Activated naive CD8-positive, alpha-beta T cell (primary cell): ENCODE measurements at regions not wholly inside any gene's neighbourhood (a gene's known extent, or its start where the extent isn't known, plus 50 kb on each side); places are given as distances from the start of the nearest gene placed in this dataset.

Source experiments
- H3K27ac Mint-ChIP-seq: one replicate; pipeline ENCODE4 v1.8.0; 2021; ENCODE audit warnings: mixed read lengths
- H3K27me3 Mint-ChIP-seq: one replicate; pipeline ENCODE4 v1.8.0; 2021; ENCODE audit warnings: mixed read lengths
- H3K36me3 Mint-ChIP-seq: one replicate; pipeline ENCODE4 v1.8.0; 2021; ENCODE audit warnings: mixed read lengths
- H3K4me1 Mint-ChIP-seq: one replicate; pipeline ENCODE4 v1.8.0; 2021; ENCODE audit warnings: low read depth, mixed read lengths
- H3K4me3 Mint-ChIP-seq: one replicate; pipeline ENCODE4 v1.8.0; 2021; ENCODE audit warnings: mild to moderate bottlenecking, mixed read lengths
- H3K9me3 Mint-ChIP-seq: one replicate; pipeline ENCODE4 v1.8.0; 2021; ENCODE audit warnings: low read depth, mixed read lengths

GRCh38 chr4:188266386-188266785 is 127.1 kb downstream of the TRIML1 start:
- Mint-ChIP-seq H3K4me3 (no peak overlapping the region), H3K4me1 (no peaks in the 10 kb centered on the region), H3K9me3 (peaks cover 14% of the 10 kb centered on the region), H3K36me3 (no peaks in the 10 kb centered on the region), H3K27me3 (no peaks in the 10 kb centered on the region), H3K27ac (no peak overlapping the region)

DNA sequence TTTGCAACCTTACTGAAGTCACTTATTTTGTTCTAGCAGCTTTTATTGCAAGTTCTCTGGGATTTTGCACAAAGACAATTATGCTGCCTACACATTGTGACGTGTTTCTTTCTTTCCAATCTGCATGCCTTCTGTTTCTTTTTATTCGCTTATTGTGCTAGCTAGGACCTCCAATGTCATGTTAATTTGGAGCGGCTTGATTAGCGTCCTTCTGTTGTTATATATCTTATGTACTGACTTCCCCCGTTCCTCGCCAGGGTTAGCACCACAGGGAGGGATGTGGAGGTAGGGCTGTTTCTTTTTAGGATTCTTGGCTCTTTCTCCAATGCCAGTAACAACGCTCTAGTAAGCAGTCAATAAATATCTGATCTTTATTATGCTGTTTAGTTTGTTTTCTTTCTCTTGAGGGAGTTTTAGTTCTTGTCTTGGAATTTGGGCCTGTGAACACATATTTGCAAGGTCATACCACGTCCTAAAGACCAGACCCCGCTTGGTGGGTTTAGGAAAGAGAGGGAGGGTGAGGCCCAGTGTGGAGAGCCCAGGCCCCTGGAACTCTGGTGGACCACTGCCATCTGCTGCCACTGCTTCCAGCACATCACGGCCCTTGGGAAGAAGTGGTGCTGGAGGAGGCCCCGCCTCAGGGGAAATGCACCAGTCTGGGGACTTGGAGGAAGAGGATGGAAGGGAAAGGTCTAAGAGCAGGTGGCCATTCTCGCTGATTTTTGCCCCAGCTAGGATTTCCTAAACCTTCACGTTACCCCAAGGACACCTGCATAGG is 129.1 kb downstream of the TRIML1 start:
- H3K9me3 Mint-ChIP-seq, result peaks cover 14% of the 10 kb centered on the region
- no peak overlapping the region for H3K27ac Mint-ChIP-seq
- no peaks in the 10 kb centered on the region for H3K27me3 Mint-ChIP-seq
- H3K4me1 Mint-ChIP-seq, result no peaks in the 10 kb centered on the region
- no peak overlapping the region for H3K4me3 Mint-ChIP-seq
- H3K36me3 Mint-ChIP-seq, result no peaks in the 10 kb centered on the region

GRCh38 chr4:188270273-188271069 is 131.2 kb downstream of the TRIML1 start:
- Mint-ChIP-seq H3K4me3 (no peak overlapping the region), H3K27me3 (no peaks in the 10 kb centered on the region), H3K27ac (no peak overlapping the region), H3K36me3 (no peaks in the 10 kb centered on the region), H3K9me3 (peaks cover 10% of the 10 kb centered on the region), H3K4me1 (no peaks in the 10 kb centered on the region)

- H3K4me3 Mint-ChIP-seq, result no peak overlapping the region
- H3K27ac Mint-ChIP-seq, result no peak overlapping the region
- no peaks in the 10 kb centered on the region for H3K27me3 Mint-ChIP-seq
- H3K36me3 Mint-ChIP-seq, result no peaks in the 10 kb centered on the region
- H3K4me1 Mint-ChIP-seq, result no peaks in the 10 kb centered on the region
- peaks cover 4% of the 10 kb centered on the region for H3K9me3 Mint-ChIP-seq
Measured at GRCh38 chr4:188275686-188276085, 136.4 kb downstream of the TRIML1 start.

- Mint-ChIP-seq H3K27me3 (peaks cover 3% of the 10 kb centered on the region), H3K4me3 (no peak overlapping the region), H3K4me1 (no peaks in the 10 kb centered on the region), H3K27ac (no peak overlapping the region), H3K9me3 (peaks cover 4% of the 10 kb centered on the region), H3K36me3 (no peaks in the 10 kb centered on the region)
Measured at GRCh38 chr4:188279184-188279583, 139.9 kb downstream of the TRIML1 start.

DNA sequence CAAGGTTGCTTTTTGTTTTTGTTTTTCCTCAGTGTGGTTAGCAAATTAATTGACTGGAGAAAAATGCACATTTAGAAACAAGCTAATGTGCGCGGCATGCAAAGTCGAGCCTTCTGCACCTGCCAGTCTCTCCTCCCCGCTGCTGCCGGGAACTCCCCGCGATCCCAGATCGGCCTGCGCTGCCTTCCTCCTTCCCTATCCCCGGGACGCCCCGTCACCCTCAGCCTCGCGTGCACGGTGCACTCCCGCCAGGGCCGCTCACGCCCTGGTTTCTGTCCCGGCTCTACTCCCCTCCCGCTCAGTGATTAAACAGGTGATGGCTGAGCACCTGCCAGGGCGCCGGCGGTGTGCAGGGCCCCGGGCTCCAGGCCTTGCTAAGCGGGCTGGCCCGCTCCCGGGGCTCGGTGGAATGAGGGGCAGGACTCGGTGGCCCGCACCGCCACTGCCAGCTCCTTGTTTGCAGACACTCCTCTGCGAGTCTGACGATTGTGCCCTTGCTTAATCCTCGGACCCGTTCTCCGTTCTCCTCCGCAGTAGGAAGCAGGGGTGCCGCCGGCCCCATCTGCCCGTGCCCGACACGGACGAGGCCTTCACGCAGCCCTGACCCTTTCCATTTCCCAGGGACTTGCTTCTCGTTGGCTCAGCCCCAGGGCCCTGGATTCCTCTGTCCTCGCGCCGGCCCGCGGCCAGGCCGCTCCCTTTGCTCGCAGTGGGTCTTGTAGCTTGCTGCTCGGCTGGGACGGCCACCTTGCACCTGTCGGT is 143.4 kb downstream of the TRIML1 start:
- Mint-ChIP-seq H3K27ac (no peak overlapping the region), H3K4me1 (no peaks in the 10 kb centered on the region), H3K36me3 (no peaks in the 10 kb centered on the region), H3K27me3 (peaks cover 3% of the 10 kb centered on the region), H3K4me3 (no peak overlapping the region), H3K9me3 (peaks cover 9% of the 10 kb centered on the region)

DNA sequence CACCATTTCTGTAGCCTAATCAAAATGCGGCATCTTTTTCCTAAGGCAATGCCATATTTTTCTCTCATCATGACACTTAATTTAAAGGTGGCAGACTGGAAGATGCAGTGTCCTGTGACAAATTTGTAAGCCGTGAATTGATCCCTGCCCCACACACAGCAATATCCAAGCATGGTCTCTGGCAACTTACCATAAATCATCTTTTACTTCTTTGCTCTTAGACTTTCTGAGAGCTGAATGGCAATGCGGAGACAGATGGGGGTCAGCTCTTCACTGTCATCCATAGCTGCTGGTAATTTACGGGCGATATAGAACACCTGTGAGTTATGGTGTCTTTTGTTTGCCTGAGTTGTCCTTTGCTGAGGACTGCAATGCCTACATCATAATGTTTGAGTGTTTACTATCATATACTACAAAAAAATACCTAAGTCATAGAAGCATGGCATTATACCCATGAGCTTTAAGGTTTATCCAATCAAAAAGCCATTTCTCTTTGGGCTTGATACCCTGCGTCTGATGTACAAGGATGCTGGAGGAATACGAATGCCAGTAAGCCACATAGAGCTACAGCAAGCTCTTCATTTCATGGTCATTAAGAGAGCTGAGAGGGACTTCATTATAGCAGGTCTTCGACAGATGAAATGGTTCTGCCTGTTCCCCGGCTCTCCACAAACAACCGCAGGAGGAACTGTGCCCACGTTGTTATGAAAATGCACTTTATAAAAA is 148.1 kb downstream of the TRIML1 start:
- no peaks in the 10 kb centered on the region for H3K36me3 Mint-ChIP-seq
- H3K27me3 Mint-ChIP-seq, result no peaks in the 10 kb centered on the region
- H3K27ac Mint-ChIP-seq, result no peak overlapping the region
- peaks cover 5% of the 10 kb centered on the region for H3K9me3 Mint-ChIP-seq
- H3K4me3 Mint-ChIP-seq, result no peak overlapping the region
- H3K4me1 Mint-ChIP-seq, result no peaks in the 10 kb centered on the region

- Mint-ChIP-seq H3K9me3 (peaks cover 5% of the 10 kb centered on the region), H3K4me1 (no peaks in the 10 kb centered on the region), H3K27me3 (no peaks in the 10 kb centered on the region), H3K36me3 (no peaks in the 10 kb centered on the region), H3K27ac (no peak overlapping the region), H3K4me3 (no peak overlapping the region)
Measured at GRCh38 chr4:188289531-188290125, 150.4 kb downstream of the TRIML1 start.

- Mint-ChIP-seq H3K4me1 (no peaks in the 10 kb centered on the region), H3K36me3 (no peaks in the 10 kb centered on the region), H3K9me3 (peaks cover 9% of the 10 kb centered on the region), H3K27ac (no peak overlapping the region), H3K4me3 (no peak overlapping the region), H3K27me3 (no peaks in the 10 kb centered on the region)
Measured at GRCh38 chr4:188295899-188296298, 156.7 kb downstream of the TRIML1 start.

DNA sequence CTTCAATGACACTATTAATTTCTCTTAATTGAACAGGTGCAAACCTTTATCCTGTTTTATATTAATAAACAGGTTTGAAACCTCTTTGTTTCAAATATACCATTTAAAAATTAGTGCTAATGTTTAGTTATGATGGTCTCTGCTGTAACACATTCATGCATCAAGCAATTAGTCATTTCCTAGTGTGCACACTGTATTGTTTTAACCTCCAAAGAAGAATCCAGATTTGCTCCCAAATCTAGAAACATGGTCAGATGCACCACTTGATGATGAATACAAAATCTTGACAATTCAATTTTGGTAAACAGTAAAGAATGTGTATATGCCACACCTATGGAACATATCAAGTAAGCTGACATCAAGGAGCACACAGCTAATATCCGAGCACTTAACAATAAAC is 157.1 kb downstream of the TRIML1 start:
- Mint-ChIP-seq H3K27ac (no peak overlapping the region), H3K4me3 (no peak overlapping the region), H3K36me3 (no peaks in the 10 kb centered on the region), H3K4me1 (no peaks in the 10 kb centered on the region), H3K27me3 (no peaks in the 10 kb centered on the region), H3K9me3 (peaks cover 10% of the 10 kb centered on the region)

GRCh38 chr4:188297873-188298272 is 158.6 kb downstream of the TRIML1 start:
- Mint-ChIP-seq H3K27ac (no peak overlapping the region), H3K36me3 (no peaks in the 10 kb centered on the region), H3K4me3 (no peak overlapping the region), H3K4me1 (no peaks in the 10 kb centered on the region), H3K27me3 (no peaks in the 10 kb centered on the region), H3K9me3 (peaks cover 14% of the 10 kb centered on the region)

GRCh38 chr4:188299161-188299560 is 159.9 kb downstream of the TRIML1 start:
- Mint-ChIP-seq H3K27ac (no peak overlapping the region), H3K36me3 (no peaks in the 10 kb centered on the region), H3K27me3 (no peaks in the 10 kb centered on the region), H3K4me1 (no peaks in the 10 kb centered on the region), H3K4me3 (no peak overlapping the region), H3K9me3 (peaks cover 14% of the 10 kb centered on the region)

DNA sequence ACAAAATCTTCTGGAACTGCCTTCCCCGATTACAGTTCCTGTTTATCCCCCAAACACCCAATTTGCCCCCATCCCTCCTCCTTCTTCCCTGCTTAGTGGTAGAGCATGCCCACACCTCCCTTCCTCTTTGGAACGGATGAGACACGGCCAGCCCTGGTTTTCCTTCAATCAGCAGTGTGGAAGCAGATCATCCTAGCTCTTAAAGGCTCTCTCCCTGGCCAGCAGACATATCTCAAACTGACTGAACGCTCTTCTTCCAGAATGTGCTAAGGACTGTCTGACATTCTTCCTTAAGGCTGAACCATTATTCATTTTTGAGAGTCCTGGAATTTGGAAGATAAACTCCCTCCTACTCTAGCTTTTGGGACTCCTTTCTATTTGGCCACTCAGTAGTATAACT is 161.1 kb downstream of the TRIML1 start:
- no peaks in the 10 kb centered on the region for H3K4me1 Mint-ChIP-seq
- no peak overlapping the region for H3K4me3 Mint-ChIP-seq
- H3K27ac Mint-ChIP-seq, result no peak overlapping the region
- no peaks in the 10 kb centered on the region for H3K27me3 Mint-ChIP-seq
- H3K36me3 Mint-ChIP-seq, result no peaks in the 10 kb centered on the region
- peaks cover 14% of the 10 kb centered on the region for H3K9me3 Mint-ChIP-seq

DNA sequence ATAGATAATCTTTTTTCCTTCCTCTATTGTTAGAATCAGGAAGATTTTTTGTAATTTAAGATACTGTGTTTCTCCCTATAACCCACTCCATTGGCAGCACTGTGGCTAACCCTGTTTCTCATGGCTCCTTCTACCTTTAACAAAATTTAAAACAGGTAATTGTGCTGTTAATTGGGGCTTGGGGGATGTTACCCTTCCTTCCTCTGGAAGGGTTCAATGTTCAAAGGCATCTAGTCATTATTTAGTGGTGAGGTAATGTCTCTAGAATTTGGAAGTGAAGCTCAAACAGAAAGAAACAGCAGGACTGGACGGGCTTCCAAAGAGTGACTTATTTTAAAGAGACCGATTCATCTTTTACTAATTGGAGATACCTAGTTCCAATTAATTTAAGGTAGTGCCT is 166.4 kb downstream of the TRIML1 start:
- Mint-ChIP-seq H3K36me3 (no peaks in the 10 kb centered on the region), H3K4me1 (no peaks in the 10 kb centered on the region), H3K4me3 (no peak overlapping the region), H3K27ac (no peak overlapping the region), H3K9me3 (peaks cover 7% of the 10 kb centered on the region), H3K27me3 (no peaks in the 10 kb centered on the region)
